Fibroblast of skin of left quadriceps (primary cell): ENCODE measurements at regions not wholly inside any gene's neighbourhood (a gene's known extent, or its start where the extent isn't known, plus 50 kb on each side); places are given as distances from the start of the nearest gene placed in this dataset.

ENCODE experiments used
- DNase-seq, 2 experiments: peaks; one replicate each; pipeline ENCODE4 v3.0.0-alpha.2; 2013; ENCODE audit warnings: low read depth in 2 of 2

- no peak for DNase-seq
Measured at GRCh38 chr5:58357799-58358500, 101.9 kb downstream of the PLK2 start.

- DNase-seq: no peak
Measured at GRCh38 chr5:58357121-58357520, 102.8 kb downstream of the PLK2 start.

GRCh38 chr5:58356662-58357061, 103.2 kb downstream of the PLK2 start:
- no peak for DNase-seq

GRCh38 chr5:58354827-58355226, 105.1 kb downstream of the PLK2 start:
- DNase-seq: no peak

GRCh38 chr5:58353992-58354391, 105.9 kb downstream of the PLK2 start:
- no peak for DNase-seq

- DNase-seq: no peak
Measured at GRCh38 chr5:58351190-58351589, 108.7 kb downstream of the PLK2 start.

- no peak for DNase-seq
Measured at GRCh38 chr5:58348996-58349728, 110.7 kb downstream of the PLK2 start.

GRCh38 chr5:58346041-58346440, 113.8 kb downstream of the PLK2 start:
- no peak for DNase-seq

GRCh38 chr5:58341476-58341875, 118.4 kb downstream of the PLK2 start:
- DNase-seq: no peak

GRCh38 chr5:58335518-58335917, 124.4 kb downstream of the PLK2 start:
- DNase-seq: no peak

- DNase-seq: no peak
Measured at GRCh38 chr5:58334035-58334434, 125.9 kb downstream of the PLK2 start.

GRCh38 chr5:58330781-58331180, 129.1 kb downstream of the PLK2 start:
- DNase-seq: no peak

- no peak for DNase-seq
Measured at GRCh38 chr5:58327289-58327688, 132.6 kb downstream of the PLK2 start.

GRCh38 chr5:58326022-58326421, 133.9 kb downstream of the PLK2 start:
- DNase-seq: no peak

- DNase-seq: peak in 1 of 2 experiments; percentile 19
Measured at GRCh38 chr5:58322453-58322852, 137.4 kb downstream of the PLK2 start.

GRCh38 chr5:58318468-58318867, 141.4 kb downstream of the PLK2 start:
- peak in 1 of 2 experiments; percentile 39 for DNase-seq

- peak in 1 of 2 experiments; percentile 29 for DNase-seq
Measured at GRCh38 chr5:58317808-58318207, 142.1 kb downstream of the PLK2 start.

- DNase-seq: no peak
Measured at GRCh38 chr5:58317009-58317408, 142.9 kb downstream of the PLK2 start.

GRCh38 chr5:58315794-58316193, 144.1 kb downstream of the PLK2 start:
- DNase-seq: no peak

- DNase-seq: no peak
Measured at GRCh38 chr5:58314356-58315210, 145.3 kb downstream of the PLK2 start.

- DNase-seq: no peak
Measured at GRCh38 chr5:58312299-58312698, 147.6 kb downstream of the PLK2 start.

GRCh38 chr5:58311526-58311925, 148.4 kb downstream of the PLK2 start:
- DNase-seq: no peak
